ENCODE measurements at regions not wholly inside any gene's neighbourhood (a gene's known extent, or its start where the extent isn't known, plus 50 kb on each side); places are given as distances from the start of the nearest gene placed in this dataset.

DNA sequence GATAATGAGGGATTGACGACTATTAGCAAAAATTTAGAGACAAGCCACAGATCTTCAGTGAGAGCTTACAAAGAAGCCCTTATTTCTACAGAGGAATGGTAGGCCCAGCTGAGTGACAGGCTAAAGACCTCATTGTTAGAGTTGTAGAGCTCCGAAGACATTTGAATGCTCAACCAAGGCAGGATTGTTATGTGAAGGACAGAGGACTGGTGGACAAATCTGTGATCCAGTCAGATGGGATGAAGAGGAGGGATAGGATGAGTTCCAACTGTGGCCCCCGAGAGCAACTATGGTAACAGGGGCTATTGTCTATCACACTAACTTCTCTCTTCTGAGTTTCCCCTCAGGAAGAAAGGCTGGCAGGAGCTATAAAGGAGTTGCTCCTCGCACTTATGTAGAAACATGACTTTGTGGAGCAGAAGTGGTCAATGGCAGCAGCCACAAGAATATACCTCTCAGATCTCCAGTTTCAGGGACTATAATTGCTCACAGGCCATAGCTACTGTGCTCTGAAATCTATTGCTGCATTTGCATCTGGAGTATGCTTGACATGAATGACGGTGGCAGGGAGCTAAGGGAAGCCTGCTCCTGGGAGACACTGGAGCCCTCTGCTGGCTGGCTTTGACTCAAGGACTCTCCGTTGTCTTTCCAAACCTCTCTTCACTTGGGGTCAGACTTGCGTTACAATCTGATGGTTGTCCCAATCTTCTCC, 50.3 kb upstream of the GREB1L start:
- ChIA-PET POLR2A (no interaction called here), CTCF (interaction anchor here (1.1 kb wide), 1 partner anchor 12 kb away, joined by 5 read pairs; no protein-coding TSS in a partner anchor)
- Mint-ChIP-seq H3K27me3 (peaks cover 7 to 28% (median 17%) of the 10 kb centered on the region in 5 donors), H3K4me1 (peaks cover 0 to 2% (median 0%) of the 10 kb centered on the region in 7 donors), H3K27ac (no peak overlapping the region), H3K36me3 (no peaks in the 10 kb centered on the region), H3K9me3 (no peaks in the 10 kb centered on the region), H3K4me3 (no peak overlapping the region)
- Histone ChIP-seq H3K27me3 (ENCODE audit: control insufficient read depth in 2 of 2, insufficient read depth in 2 of 2, low read length in 2 of 2) (no peaks in the 10 kb centered on the region), H3K4me1 (ENCODE audit: control insufficient read depth in 2 of 2, insufficient read depth in 2 of 2, low read length in 2 of 2) (no peaks in the 10 kb centered on the region), H3K27ac (ENCODE audit: low read depth, low read length) (no peak overlapping the region), H3K36me3 (ENCODE audit: control insufficient read depth in 2 of 3, insufficient read depth in 3 of 3, low read length in 3 of 3) (no peaks in the 10 kb centered on the region), H3K9me3 (ENCODE audit: control insufficient read depth in 2 of 3, low read length in 3 of 3) (no peaks in the 10 kb centered on the region), H3K4me3 (ENCODE audit: low read length) (no peak overlapping the region)
- intact Hi-C loops (cut with micrococcal nuclease) = no loop called here
- no peak for DNase-seq
- ATAC-seq = no peak
